OCI-LY3 (cell line): ENCODE measurements at regions not wholly inside any gene's neighbourhood (a gene's known extent, or its start where the extent isn't known, plus 50 kb on each side); places are given as distances from the start of the nearest gene placed in this dataset.
"Not testable (repeated sequence)": the region's sequence is repeated elsewhere in the genome, so short reads cannot be mapped to it uniquely, and the experiment has no call there.

Experiments used
- H2AFZ ChIP-seq: fragments of 200-600, 300-600 bp; shearing (Covaris generic); 2 replicates; pipeline ENCODE4 v1.6.0; 2014; ENCODE audit warnings: antibody characterized with exemption, low read depth, low read length
- H3K27ac ChIP-seq: fragments of 200-600, 300-600 bp; sonication (generic); 2 replicates; pipeline ENCODE4 v1.5.1; 2014; ENCODE audit warnings: mild to moderate bottlenecking, low read length, moderate library complexity, mixed read lengths
- H3K27me3 ChIP-seq: fragments of 200-600, 300-600 bp; sonication (generic); 2 replicates; pipeline ENCODE4 v1.6.1; 2014; ENCODE audit warnings: low read depth, low read length, mixed read lengths
- H3K36me3 ChIP-seq: fragments of 200-600, 300-600 bp; sonication (generic); replicated peaks from 2 replicates; pipeline ENCODE3; 2014; ENCODE audit warnings: low read depth, low read length, mixed read lengths
- H3K4me1 ChIP-seq: fragments of 300-600, 200-600 bp; sonication (generic); 2 replicates; pipeline ENCODE4 v1.6.1; 2014; ENCODE audit warnings: low read length, mixed read lengths
- H3K4me2 ChIP-seq: fragments of 200-600, 300-600 bp; sonication (generic); 2 replicates; pipeline ENCODE4 v1.6.1; 2014; ENCODE audit warnings: low read length, mixed read lengths
- H3K4me3 ChIP-seq: fragments of 300-600, 200-600 bp; sonication (generic); 2 replicates; pipeline ENCODE4 v1.5.1; 2014; ENCODE audit warnings: antibody characterized with exemption, mild to moderate bottlenecking, low read length, moderate library complexity
- H3K79me2 ChIP-seq: fragments of 300-600, 200-600 bp; shearing (Covaris generic); 2 replicates; pipeline ENCODE4 v1.6.1; 2014; ENCODE audit warnings: mild to moderate bottlenecking, low read length, mixed read lengths
- H3K9ac ChIP-seq: fragments of 300-600, 200-600 bp; shearing (Covaris generic); 2 replicates; pipeline ENCODE4 v1.6.0; 2014; ENCODE audit warnings: mild to moderate bottlenecking, low read length, moderate library complexity
- H3K9me3 ChIP-seq: fragments of 200-600, 300-600 bp; shearing (Covaris generic); 2 replicates; pipeline ENCODE4 v1.6.1; 2014; ENCODE audit warnings: low read length, mixed read lengths; ENCODE audit not compliant: insufficient read depth
- H4K20me1 ChIP-seq: fragments of 200-600, 300-600 bp; sonication (generic); 2 replicates; pipeline ENCODE4 v1.6.1; 2016; ENCODE audit warnings: low read length, mixed read lengths; ENCODE audit not compliant: insufficient read depth
- CTCF ChIP-seq: fragments of 200-600, 300-600 bp; sonication (generic); IDR thresholded peaks from 2 replicates; pipeline ENCODE4 v1.5.1; 2014; ENCODE audit warnings: antibody characterized with exemption, low read length, low read depth
- EZH2phosphoT487 ChIP-seq: fragments of 200-600 bp; shearing (Covaris generic); IDR thresholded peaks from 2 replicates; pipeline ENCODE4 v1.6.1; 2018; ENCODE audit warnings: antibody characterized with exemption, mixed run types, low read depth

GRCh38 chr12:131473741-131474709 is 236.9 kb upstream of the SFSWAP start:
- Histone ChIP-seq H3K36me3 (no peaks in the 10 kb centered on the region), H3K9ac (no peak overlapping the region), H3K4me1 (no peaks in the 10 kb centered on the region), H3K4me3 (no peak overlapping the region), H3K4me2 (no peak overlapping the region), H3K79me2 (no peaks in the 10 kb centered on the region), H4K20me1 (no peaks in the 10 kb centered on the region), H3K27me3 (no peaks in the 10 kb centered on the region), H3K27ac (no peak overlapping the region), H2AFZ (no peak overlapping the region), H3K9me3 (no peaks in the 10 kb centered on the region)
- TF ChIP-seq EZH2phosphoT487 (no peak), CTCF (no peak)

GRCh38 chr12:131475012-131475411 is 235.9 kb upstream of the SFSWAP start:
- not testable (repeated sequence) for H3K27me3 ChIP-seq, H3K27ac ChIP-seq, H3K4me2 ChIP-seq, H3K36me3 ChIP-seq, H3K4me3 ChIP-seq, H3K9ac ChIP-seq, H3K9me3 ChIP-seq, H2AFZ ChIP-seq, H3K4me1 ChIP-seq, H3K79me2 ChIP-seq, H4K20me1 ChIP-seq

GRCh38 chr12:131477613-131478012 is 233.3 kb upstream of the SFSWAP start:
- Histone ChIP-seq H3K4me3 (no peak overlapping the region), H3K9me3 (no peaks in the 10 kb centered on the region), H3K9ac (no peak overlapping the region), H4K20me1 (no peaks in the 10 kb centered on the region), H3K27ac (no peak overlapping the region), H3K79me2 (no peaks in the 10 kb centered on the region), H2AFZ (no peak overlapping the region), H3K4me1 (no peaks in the 10 kb centered on the region), H3K27me3 (no peaks in the 10 kb centered on the region), H3K36me3 (no peaks in the 10 kb centered on the region), H3K4me2 (no peak overlapping the region)
- TF ChIP-seq EZH2phosphoT487 (no peak), CTCF (no peak)

- H3K4me2 ChIP-seq: no peak overlapping the region
- H3K9me3 ChIP-seq: no peaks in the 10 kb centered on the region
- H3K4me1 ChIP-seq: no peaks in the 10 kb centered on the region
- H3K36me3 ChIP-seq: no peaks in the 10 kb centered on the region
- no peak overlapping the region for H2AFZ ChIP-seq
- H4K20me1 ChIP-seq: no peaks in the 10 kb centered on the region
- no peak for TF ChIP-seq EZH2phosphoT487
- TF ChIP-seq CTCF: no peak
- H3K27me3 ChIP-seq: no peaks in the 10 kb centered on the region
- H3K79me2 ChIP-seq: no peaks in the 10 kb centered on the region
- H3K4me3 ChIP-seq: no peak overlapping the region
- H3K27ac ChIP-seq: no peak overlapping the region
- H3K9ac ChIP-seq: no peak overlapping the region
Measured at GRCh38 chr12:131478468-131478867, 232.4 kb upstream of the SFSWAP start.
